ENCODE measurements at regions not wholly inside any gene's neighbourhood (a gene's known extent, or its start where the extent isn't known, plus 50 kb on each side); places are given as distances from the start of the nearest gene placed in this dataset.

- DNase-seq = peak in 1 of 51 donors; percentile 24
Measured at GRCh38 chr10:9596368-9596920, 1421.2 kb upstream of the CELF2 start.

- no peak for DNase-seq
Measured at GRCh38 chr10:9602998-9603397, 1414.7 kb upstream of the CELF2 start.

GRCh38 chr10:9603972-9604371, 1413.7 kb upstream of the CELF2 start:
- no peak for DNase-seq

- DNase-seq = no peak
Measured at GRCh38 chr10:9605231-9605630, 1412.4 kb upstream of the CELF2 start.

GRCh38 chr10:9608602-9609001, 1409.1 kb upstream of the CELF2 start:
- no peak for DNase-seq

GRCh38 chr10:9613338-9614075, 1404.2 kb upstream of the CELF2 start:
- DNase-seq = no peak

GRCh38 chr10:9615189-9615588, 1402.5 kb upstream of the CELF2 start:
- no peak for DNase-seq

GRCh38 chr10:9621216-9621615, 1396.5 kb upstream of the CELF2 start:
- DNase-seq = no peak

GRCh38 chr10:9625304-9625703, 1392.4 kb upstream of the CELF2 start:
- DNase-seq = no peak

GRCh38 chr10:9634466-9634865, 1383.2 kb upstream of the CELF2 start:
- no peak for DNase-seq

- DNase-seq = no peak
Measured at GRCh38 chr10:9635691-9636090, 1382.0 kb upstream of the CELF2 start.

- no peak for DNase-seq
Measured at GRCh38 chr10:9636216-9636615, 1381.5 kb upstream of the CELF2 start.

GRCh38 chr10:9643782-9644181, 1373.9 kb upstream of the CELF2 start:
- no peak for DNase-seq

GRCh38 chr10:9645404-9645803, 1372.3 kb upstream of the CELF2 start:
- no peak for DNase-seq

- no peak for DNase-seq
Measured at GRCh38 chr10:9645928-9646600, 1371.6 kb upstream of the CELF2 start.

GRCh38 chr10:9654261-9654660, 1363.4 kb upstream of the CELF2 start:
- no peak for DNase-seq

GRCh38 chr10:9656386-9656785, 1361.3 kb upstream of the CELF2 start:
- no peak for DNase-seq

GRCh38 chr10:9656996-9657395, 1360.7 kb upstream of the CELF2 start:
- no peak for DNase-seq

GRCh38 chr10:9657530-9657929, 1360.1 kb upstream of the CELF2 start:
- DNase-seq = no peak

- DNase-seq = no peak
Measured at GRCh38 chr10:9668411-9668810, 1349.3 kb upstream of the CELF2 start.

- no peak for DNase-seq
Measured at GRCh38 chr10:9670911-9671310, 1346.8 kb upstream of the CELF2 start.

- DNase-seq = no peak
Measured at GRCh38 chr10:9681655-9682054, 1336.0 kb upstream of the CELF2 start.

GRCh38 chr10:9682802-9683201, 1334.9 kb upstream of the CELF2 start:
- no peak for DNase-seq
